GM18511 (cell line): ENCODE measurements at regions not wholly inside any gene's neighbourhood (a gene's known extent, or its start where the extent isn't known, plus 50 kb on each side); places are given as distances from the start of the nearest gene placed in this dataset.
"Not testable (repeated sequence)": the region's sequence is repeated elsewhere in the genome, so short reads cannot be mapped to it uniquely, and the experiment has no call there.

Source experiments
- ATAC-seq: cut with Tn5 transposase; IDR thresholded peaks from one replicate; pipeline ENCODE4 v1.9.1; 2021; ENCODE audit warnings: mild to moderate bottlenecking, moderate library complexity; ENCODE audit not compliant: unreplicated experiment

DNA sequence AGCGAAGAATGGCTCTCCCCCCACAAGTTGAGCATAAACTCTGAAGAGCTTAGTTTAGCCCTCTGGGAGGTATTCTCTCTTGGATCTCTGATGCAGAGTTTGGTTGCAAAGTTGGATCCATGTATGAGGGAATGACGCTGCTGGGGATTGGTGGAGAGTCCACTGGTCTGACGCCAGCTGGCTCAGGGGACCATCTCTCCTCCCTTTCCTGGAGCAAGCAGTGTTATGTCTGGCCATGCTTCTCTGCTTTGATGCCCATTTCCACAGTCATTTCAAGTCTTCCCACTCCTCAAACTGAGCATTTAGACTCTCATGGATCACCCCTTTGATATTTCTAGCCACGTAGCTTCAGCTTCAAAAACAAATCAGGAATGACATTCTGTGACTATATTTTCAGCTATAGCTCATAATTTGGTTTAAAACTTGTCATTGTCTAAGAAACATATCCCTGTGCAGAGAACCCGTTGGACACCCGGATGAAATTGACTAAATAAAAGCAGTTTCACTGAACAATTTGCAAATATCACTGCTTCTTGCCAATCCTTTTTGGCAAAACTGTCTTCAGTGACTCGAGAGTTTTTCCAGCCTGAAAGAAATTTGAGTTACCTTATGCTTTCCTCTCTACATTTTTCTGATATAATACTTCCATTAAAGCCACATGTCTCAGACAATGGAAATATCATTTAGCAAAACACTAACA lies 193.4 kb upstream of the CDH11 start:
- ATAC-seq, result no peak

DNA sequence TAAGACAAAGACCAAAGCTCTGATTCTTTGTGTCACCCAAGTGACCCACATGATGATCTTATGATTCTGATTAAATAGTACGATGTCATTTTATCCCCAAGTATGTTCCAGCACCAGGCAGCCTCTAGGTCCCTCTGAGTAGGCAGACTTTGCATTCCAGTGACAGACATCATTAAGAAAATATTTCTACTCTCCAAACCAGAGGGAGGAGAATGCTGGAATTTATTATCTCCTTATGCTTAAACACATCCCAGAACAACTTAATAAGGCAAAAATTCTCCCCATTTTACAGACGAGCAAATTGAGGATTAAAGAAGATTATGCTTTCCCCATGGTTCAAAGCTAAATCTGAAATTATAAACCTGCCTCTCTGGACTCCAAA lies 192.8 kb upstream of the CDH11 start:
- no peak for ATAC-seq

DNA sequence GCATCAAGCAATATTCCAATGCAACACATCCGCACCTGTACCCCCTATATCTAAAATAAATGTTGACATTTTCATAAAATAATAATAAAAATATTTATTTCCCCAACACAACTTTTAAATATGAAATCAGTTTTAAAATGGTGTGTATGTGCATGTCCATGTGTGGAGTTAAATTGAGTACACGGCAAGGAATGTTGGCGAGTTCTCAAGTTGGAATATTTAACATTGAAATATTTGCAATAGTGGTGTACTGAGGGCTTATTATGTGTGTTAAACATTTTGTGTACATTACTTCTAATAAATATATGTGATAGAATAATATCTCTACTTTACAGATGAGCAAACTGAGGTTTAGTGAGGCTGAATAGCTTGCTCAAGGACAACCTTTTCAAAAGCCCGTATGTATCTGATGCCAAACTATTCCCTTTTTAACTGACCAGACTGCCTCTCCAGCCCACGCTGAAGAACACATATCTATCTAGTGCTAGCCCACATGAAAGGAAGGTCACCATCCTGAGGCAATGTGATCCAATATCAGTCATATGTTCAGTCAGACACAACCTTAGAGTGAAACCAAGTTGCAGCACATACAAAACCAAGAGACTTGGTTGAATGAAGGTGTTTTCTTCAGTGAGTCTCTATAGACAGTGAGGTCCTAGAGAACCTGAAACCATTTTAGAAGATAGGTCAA lies 192.2 kb upstream of the CDH11 start:
- no peak for ATAC-seq

DNA sequence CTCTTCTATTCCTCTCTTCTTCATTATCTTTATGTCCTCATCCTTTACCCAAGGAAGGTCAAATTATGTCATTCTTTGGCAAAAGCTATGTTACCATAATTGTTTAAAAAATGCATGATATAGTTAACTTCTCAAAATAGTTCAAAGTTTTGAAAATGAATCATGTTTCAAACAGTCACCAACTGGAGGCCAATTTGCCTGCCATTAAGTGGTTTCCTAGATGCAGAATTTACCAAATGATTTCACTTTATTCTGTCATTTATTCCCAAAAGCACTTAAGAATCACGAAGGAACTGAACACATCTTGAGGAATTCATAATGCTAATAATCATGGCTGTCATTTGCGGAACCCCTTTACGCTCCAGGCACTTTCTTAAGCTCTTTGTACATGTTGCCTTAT lies 190.9 kb upstream of the CDH11 start:
- ATAC-seq, result no peak

DNA sequence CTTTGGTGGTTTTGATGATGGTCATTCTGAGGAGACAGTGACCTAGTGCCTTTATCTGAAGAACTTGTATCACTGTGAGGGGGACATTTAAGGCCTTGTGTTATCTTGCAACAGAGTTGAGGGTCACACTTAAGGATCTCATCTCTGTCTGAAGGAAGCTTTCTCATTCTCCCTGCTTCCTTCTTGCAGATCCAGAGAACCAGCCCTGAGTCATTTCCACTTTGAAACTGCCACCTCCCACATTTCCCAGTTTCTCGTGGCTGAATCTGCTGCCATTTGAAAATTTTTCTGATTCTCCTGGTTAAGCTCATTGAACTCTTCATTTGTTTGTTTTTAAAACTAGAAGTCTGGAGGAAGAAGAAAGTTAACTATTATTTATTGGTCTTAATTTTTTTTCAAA lies 190.2 kb upstream of the CDH11 start:
- ATAC-seq, result no peak

DNA sequence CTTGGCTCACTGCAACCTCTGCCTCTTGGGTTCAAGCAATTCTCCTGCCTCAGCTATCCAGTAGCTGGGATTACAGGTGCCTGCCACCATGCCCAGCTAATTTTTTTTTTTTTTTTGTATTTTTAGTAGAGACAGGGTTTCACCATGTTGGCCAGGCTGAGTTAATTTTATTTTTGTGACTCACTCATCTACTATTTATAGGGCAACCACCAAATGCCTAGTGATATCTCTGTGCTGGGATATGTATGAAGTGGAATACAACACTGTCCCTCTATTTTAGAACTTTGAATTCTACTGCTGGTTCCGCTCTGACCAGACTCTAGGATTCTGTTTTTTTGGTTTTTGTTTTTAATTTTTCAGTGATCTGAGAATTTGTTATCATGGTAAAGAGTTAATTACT lies 188.6 kb upstream of the CDH11 start:
- not testable (repeated sequence) for ATAC-seq

DNA sequence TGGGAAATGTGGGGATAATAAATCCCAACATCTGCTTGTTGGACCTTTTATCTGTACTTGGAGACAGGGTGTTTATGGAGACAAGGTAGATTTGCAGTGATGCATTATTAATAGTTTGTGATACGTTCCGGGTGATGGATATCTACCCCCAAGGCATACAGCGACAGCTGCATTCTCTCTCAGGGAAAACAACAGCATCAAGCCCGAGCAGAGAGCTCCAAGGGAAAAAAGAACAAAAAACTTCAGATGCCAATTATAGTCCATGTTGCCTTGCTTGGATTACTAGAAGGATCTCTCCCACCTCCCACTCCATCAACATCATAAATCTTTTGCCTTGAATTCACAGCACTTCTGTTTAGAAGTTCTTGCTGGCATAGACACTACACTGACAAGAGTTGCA lies 187.5 kb upstream of the CDH11 start:
- no peak for ATAC-seq

DNA sequence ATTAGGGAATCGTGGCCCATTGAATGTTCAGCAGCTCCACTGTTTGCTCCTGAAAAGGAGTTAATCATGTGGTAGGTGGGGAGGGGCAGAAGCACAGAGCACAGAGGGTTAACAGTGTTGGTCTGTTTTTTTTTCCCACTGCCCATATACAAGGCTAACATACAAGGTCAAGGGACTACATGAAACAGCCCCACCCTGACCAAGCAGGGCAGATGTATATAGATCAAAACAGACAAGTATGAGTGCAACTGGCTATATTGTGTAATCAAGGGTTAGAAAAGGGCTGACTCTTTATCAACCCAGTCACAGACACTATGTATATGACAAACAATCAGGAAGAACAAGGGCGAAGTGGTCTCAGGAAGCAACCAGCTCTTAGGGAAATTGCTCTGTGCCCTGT lies 186.6 kb upstream of the CDH11 start:
- no peak for ATAC-seq

DNA sequence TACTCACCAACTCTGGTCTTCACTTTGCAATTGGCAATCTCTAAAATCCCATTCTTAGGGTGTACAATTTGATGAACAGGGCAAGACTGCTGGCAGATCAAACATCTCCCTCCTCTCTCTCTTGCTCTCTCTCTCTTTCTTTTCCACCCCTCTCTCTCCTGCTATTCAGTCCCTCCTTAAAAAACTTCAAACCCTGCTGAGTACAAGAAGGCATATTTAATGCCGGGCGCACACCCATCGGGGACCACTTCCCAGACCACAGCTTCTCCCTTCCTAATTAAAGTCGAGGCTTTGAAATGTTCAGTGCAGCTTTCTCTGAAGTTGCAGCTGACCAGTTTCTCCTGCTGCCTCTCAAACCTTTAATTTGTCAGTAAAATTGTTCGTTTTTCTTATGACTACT lies 185.4 kb upstream of the CDH11 start:
- no peak for ATAC-seq

DNA sequence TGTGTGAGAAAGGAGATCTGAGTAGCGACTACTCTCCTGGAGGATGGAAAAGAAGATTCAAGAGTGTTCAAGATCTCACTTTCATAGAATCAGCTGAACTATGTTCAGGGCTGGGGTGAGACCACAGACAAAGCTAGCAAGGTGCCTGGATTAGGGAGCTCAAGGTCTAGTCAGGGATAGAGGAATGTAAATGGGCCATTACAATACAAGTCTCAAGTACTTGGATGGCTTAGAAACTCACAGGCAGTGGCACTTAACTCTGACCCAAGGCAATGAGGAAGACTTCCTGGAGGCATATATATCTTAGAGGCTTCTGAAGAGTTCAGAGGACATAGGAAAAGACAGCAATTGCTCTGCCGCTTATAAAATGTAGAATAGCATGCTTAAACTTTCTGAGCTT lies 184.9 kb upstream of the CDH11 start:
- no peak for ATAC-seq

DNA sequence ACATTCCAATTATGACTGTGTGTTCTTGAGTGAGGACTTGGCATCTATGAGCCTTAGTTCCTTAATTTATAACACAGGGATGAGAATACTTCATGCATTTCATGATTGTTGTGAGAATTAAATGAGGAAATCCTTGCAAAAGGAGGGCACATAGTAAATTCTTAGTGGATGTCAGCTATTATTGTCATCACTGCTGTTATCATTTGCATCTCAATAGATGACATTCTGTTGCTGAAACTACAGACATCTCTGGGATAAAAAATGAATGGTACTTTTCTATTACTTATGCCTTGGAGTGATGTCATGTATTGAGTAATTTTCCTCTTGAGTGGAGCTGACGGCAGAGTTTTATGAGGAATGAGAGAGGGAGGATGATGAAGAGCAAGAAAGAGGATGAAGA lies 184.4 kb upstream of the CDH11 start:
- ATAC-seq, result no peak

DNA sequence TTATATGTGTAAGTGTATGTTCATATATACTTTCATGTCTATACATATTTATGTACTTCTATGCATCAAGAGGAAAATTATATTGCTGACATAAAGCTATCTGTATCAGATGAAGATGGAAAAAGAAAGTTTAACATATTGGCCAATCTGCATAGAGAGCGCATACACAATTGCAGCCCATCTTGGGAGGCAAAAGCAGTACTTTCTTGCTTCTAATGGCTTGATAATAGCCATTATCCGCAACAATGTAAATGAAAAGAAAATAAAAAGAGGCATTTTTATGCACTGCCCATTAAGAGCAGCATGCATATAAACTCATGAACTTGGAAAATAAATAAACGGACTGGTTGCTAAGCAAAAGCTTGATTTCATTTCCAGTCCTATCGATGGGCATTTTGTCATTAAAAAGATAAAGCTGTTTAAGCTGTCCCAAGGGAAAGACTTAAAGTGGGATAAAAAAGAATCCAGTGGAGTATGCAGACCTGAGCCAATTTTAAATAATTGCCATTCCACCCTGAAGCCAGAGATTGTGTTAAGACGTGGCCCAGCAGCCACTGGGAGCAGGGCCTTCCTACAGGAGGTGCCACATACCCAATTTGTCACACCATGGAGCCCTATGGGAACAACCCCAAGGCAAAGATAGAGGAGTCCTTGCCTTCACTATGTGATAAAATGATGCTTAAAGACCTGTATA lies 183.6 kb upstream of the CDH11 start:
- ATAC-seq, result no peak

DNA sequence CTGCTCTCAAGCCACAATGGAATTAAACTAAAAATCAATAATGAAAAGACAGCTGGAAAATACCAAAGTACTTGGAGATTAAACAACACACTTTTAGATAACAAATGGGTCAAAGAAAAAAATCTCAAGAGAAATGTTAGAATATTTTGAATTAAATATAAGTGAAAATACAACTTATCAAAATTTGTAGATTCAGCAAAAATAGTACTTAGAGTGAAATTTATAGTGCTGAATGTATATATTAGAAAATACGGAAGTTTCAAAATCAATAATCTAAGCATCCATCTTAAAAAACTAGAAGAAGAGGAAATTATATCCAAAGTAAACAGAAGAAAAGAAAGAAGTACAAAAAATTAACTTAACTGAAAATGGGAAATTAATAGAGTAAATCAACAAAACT lies 179.2 kb upstream of the CDH11 start:
- no peak for ATAC-seq

DNA sequence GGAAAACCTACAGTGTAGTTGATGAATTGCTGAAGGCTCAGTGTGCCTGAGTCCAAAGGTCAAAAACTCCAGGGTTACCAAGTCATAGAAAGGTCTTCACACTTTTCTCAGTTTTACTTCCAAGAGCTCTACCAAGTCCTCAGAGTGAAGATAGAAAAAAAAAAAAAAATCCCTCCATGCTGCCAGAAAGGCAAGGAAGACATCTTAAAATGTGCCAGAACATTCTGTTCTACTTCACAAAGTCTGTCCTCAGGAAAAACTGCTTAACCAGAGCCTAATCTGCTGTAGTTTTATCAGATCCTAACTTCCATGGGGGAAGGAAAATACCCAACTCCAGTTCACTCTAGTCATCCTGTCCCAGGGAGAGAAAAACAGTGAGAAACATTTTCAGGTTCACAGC lies 175.6 kb upstream of the CDH11 start:
- ATAC-seq, result no peak

DNA sequence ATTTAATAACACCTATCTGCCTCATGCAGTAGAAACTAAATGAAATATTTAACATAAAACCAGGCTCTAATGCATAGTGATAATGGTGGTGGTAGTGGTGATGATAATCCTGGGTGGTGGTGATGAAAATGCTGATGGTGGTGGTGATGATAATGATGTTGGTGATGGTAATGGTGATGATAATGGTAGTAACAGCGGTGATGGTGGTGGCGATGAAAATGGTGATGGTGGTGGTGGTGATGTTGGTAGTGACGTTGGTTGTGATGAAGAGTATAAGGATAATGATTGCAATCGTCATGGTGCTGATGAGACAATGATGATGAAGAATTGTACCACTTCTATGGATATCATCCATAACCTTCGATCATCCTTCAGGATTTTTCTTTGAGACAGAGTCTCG lies 173.7 kb upstream of the CDH11 start:
- no peak for ATAC-seq

DNA sequence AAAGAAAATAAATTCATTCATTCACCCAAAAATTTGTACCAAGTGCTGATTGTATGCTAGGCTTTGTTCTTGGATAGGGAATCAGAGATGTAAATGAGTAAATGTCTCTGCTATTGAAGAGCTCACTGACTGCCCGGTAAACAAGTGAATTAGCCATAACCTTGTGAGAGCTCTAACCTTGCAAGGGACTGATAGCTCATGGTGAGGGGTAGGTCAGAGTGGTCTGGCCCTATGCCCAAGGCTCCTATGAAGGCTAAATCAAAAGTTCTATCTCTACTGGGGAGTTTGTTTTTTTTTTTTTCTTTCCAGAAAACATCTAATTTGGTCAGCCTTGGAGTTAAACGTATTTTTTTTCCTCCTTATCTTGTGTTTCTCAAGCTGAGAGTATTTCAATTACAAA lies 172.8 kb upstream of the CDH11 start:
- ATAC-seq, result no peak

DNA sequence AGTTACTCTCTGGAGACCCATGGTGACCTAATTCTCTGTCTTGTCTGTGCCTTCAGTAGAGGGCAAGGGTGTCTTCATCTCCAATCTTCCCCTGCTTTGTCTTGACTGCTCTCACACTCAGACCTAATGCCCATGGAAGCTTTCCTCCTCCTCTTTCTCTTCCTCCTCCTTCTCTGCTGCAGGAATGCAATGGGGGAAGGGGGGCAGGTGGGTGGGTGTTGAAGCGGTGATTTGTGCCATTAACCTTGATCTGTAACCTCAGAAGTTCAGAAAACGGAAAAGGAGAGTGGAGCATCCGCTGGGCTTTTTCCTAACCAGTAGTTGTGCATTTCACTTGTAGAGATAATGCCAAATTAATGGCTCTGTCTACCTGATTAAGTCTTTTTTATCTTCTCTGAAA lies 172.3 kb upstream of the CDH11 start:
- ATAC-seq, result no peak

DNA sequence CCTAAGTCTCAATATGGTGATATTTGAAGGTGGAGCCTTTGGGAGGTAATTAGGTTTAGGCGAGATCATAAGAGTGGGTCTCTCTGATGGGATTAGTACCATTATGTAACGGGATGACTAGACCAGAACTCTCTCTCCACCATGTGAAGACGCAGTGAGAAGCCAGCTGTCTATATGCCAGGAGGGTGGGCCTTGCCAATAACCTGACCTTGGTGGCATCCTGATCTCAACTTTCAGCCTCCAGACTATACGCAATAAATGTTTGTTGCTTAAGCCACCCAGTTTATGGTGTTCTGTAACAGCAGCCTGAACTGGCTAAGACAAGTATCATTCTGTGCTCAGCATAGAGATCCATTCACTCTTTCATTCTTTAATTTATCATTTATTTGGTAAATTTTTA lies 167.2 kb upstream of the CDH11 start:
- no peak for ATAC-seq

DNA sequence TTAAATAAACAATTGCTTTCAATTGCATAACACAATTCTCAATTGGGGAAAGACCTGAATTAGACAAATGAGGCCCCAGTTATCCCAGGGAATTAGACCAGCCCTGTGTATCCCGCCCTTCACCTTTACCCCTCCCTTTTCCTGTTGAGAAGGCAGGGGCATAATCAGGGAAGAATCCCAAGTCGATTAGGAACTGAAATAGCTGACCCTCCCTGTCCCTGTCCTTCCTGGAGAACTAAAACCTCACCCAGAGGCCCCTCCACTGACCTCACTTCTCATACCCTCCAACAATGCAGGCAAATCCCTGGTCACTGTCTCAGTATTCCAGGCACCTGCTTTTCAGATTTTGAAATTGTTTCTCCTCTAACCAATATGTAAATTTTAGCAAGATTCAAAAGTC lies 165.4 kb upstream of the CDH11 start:
- ATAC-seq, result no peak

DNA sequence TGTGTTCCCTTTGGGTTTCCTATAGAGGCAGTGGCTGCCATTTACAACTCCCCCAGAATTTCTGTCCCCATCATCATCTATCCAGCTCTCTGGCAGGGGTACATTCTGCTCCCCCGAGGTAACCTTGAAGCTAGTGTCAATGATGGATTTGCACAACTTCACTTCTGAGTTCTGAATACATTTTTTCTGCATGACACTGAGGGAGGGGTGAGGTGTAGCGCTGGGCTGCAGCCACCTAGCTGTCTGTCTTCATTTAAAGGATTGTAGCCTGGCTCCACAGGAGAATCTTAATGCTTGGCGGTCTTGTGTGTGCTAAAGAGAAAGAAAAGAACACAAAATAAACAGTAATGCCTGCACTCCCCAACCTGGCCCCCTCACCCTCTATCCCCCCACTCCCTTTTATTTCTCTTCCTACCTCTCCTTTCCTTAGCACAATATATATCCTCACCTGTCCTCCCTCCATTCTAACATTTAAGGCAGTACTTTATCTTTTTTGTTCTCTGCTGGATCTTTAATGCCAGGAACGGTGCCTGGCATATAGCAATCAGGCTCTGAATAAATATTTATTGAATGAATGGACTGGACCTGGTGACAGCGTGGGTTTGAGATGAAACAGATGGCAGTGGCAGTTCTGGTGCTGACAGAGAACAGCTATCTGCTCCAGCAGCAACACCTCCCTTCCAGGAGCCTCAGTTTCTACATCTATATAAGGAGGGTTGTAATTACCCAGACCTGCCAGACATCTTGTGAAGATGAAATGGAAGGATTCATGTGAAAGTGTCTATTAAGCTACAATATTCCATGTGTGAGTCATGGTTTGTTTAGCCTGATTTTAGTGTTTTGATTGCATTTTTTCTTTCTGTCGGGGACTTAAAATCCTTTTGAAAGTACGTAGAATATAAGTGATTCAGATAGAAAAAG lies 163.5 kb upstream of the CDH11 start:
- no peak for ATAC-seq

DNA sequence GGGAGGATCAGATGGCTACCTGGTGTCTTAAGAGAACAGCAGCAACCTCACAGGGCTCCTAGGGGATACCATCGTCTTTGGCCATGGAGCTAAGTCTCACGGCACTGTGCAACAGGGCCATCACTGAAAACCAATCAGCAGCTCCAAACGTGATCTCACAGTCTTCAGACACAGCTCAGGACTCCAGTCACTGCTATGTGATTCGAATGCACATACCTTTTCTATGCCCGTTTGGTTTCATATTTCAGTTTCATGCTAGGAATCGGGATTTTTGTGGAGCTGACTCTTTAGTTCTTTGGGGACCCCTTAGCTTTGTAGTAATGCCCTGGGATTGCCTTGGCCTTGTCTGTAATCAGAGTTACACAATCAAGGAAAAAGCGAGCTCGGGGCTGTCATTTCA lies 162.8 kb upstream of the CDH11 start:
- no peak for ATAC-seq
